Cardiac muscle cell (in vitro differentiated cells and primary cell): ENCODE measurements at regions not wholly inside any gene's neighbourhood (a gene's known extent, or its start where the extent isn't known, plus 50 kb on each side); places are given as distances from the start of the nearest gene placed in this dataset.

Experiments used
- DNase-seq, 2 donors: peaks; one replicate each; pipeline versions ENCODE4 v3.0.0 to v3.0.0-alpha.2; 2010 to 2017; ENCODE audit warnings: low read depth in 1 of 2, low spot score in 1 of 2
- H3K27ac ChIP-seq: fragments of 200-600 bp; sonication (generic); 2 replicates; pipeline ENCODE4 v1.5.1; 2016
- H3K27me3 ChIP-seq: fragments of 200-600 bp; sonication (generic); 2 replicates; pipeline ENCODE4 v1.6.0; 2016; ENCODE audit warnings: control low read depth
- H3K36me3 ChIP-seq: fragments of 200-600 bp; sonication (generic); 2 replicates; pipeline ENCODE4 v1.5.1; 2016; ENCODE audit warnings: control low read depth
- H3K4me1 ChIP-seq: fragments of 200-600 bp; sonication (generic); 2 replicates; pipeline ENCODE4 v1.8.1; 2017; ENCODE audit warnings: low read depth, mild to moderate bottlenecking, mixed run types
- H3K4me3 ChIP-seq: fragments of 200-600 bp; sonication (generic); 2 replicates; pipeline ENCODE4 v1.5.1; 2016; ENCODE audit warnings: mild to moderate bottlenecking
- H3K9me3 ChIP-seq: fragments of 200-600 bp; sonication (generic); 2 replicates; pipeline ENCODE4 v1.5.1; 2017; ENCODE audit warnings: low read depth, mild to moderate bottlenecking, control low read depth
- TF ChIP-seq, protein P1 (sequence below): IDR thresholded peaks from 2 replicates; pipeline ENCODE4 v1.5.1; 2012; ENCODE audit warnings: low read depth, mild to moderate bottlenecking, low read length

DNA sequence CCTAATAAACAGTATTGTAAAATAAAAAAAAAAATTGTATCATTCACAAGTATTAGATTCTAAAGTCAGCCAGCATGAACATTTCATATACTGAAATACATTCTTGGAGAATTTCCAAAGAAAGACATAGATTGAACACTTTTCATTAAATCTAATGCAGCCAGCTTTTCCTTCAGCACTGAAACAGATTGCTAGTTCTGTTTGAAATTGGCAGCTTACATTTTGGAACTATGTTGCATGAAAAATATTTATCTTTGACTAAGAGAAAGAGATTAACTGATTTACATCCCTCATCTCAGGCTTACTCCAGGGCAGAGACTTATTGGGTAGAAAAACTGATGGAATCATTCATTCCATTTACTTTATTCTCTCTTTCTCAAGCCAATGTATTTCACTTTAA lies 272.7 kb downstream of the PDHA2 start:
- no peaks in the 10 kb centered on the region for H3K36me3 ChIP-seq
- TF ChIP-seq, protein P1, sequence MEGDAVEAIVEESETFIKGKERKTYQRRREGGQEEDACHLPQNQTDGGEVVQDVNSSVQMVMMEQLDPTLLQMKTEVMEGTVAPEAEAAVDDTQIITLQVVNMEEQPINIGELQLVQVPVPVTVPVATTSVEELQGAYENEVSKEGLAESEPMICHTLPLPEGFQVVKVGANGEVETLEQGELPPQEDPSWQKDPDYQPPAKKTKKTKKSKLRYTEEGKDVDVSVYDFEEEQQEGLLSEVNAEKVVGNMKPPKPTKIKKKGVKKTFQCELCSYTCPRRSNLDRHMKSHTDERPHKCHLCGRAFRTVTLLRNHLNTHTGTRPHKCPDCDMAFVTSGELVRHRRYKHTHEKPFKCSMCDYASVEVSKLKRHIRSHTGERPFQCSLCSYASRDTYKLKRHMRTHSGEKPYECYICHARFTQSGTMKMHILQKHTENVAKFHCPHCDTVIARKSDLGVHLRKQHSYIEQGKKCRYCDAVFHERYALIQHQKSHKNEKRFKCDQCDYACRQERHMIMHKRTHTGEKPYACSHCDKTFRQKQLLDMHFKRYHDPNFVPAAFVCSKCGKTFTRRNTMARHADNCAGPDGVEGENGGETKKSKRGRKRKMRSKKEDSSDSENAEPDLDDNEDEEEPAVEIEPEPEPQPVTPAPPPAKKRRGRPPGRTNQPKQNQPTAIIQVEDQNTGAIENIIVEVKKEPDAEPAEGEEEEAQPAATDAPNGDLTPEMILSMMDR: no peak

DNA sequence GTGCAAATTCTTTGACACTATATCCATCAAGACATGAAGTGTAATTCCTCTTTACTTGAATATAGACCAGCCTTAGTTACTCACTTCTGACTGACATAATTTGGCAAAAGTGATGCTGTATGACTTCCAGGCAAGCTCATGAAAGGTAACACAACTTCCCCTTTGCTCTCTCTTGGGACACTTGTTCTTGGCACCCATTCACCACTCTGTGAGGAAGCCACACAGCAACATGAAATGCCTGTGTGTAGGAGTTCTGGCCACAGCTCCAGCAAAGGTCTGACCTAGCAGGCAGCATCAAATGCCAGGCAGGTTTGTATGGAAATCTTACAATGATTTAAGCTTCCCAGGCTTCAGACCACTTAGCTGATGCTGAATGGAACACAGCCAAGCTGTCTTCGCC lies 280.3 kb downstream of the PDHA2 start:
- Histone ChIP-seq H3K4me1 (no peaks in the 10 kb centered on the region), H3K9me3 (no peaks in the 10 kb centered on the region), H3K27ac (no peak overlapping the region), H3K4me3 (no peak overlapping the region), H3K27me3 (no peaks in the 10 kb centered on the region), H3K36me3 (no peaks in the 10 kb centered on the region)
- peak in 1 of 2 donors; percentile 47 for DNase-seq
- TF ChIP-seq, protein P1: no peak

More for the DNA sequence above, 272.7 kb downstream of the PDHA2 start:
- Histone ChIP-seq H3K4me3 (no peak overlapping the region), H3K27ac (no peak overlapping the region), H3K27me3 (no peaks in the 10 kb centered on the region), H3K4me1 (no peaks in the 10 kb centered on the region), H3K9me3 (no peaks in the 10 kb centered on the region)
- DNase-seq: no peak

DNA sequence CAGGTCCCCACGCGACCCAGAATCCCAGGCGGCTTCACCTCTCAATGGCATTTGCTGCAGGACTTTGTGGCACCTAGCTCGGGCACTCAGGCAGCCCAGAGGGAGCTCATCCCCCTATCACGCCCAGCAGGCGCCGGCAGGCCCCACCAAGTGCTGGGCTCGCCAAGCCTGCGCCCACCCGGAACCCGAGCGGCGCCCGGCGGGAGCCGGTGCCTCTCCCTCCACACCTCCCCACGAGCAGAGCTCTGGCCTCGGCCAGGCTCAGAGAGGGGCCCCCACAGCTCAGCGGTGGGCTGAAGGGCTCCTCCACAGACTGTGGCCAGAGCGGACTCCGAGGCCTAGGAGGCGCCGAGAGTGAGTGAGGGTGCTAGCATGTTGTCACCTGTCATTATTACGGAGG lies 286.3 kb downstream of the PDHA2 start:
- Histone ChIP-seq H3K36me3 (no peaks in the 10 kb centered on the region), H3K27me3 (no peaks in the 10 kb centered on the region)
- no peak for DNase-seq

DNA sequence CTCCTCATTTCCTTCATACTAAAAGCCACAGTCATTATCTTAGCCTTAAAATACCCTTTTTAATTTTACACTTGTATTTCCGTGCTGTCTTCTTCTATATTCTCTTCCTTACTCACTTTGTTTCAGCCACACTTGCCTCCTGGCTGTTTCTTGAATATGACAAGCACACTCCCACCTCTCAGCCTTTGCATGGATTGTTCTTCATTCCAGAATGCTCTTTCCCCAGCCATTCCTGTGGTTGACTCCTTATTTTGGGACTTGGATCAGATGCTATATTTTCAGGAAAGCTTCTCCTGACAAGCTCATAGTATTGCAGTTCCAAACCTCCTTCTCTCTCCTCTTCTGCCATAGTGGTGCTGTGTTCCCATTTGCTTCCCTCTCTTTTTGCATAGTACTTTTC lies 291.3 kb downstream of the PDHA2 start:
- Histone ChIP-seq H3K27ac (no peak overlapping the region), H3K9me3 (no peaks in the 10 kb centered on the region), H3K4me3 (no peak overlapping the region), H3K4me1 (no peaks in the 10 kb centered on the region), H3K36me3 (no peaks in the 10 kb centered on the region), H3K27me3 (no peaks in the 10 kb centered on the region)
- peak in 1 of 2 donors; percentile 50 for DNase-seq
- TF ChIP-seq, protein P1: no peak

More for the DNA sequence above, 286.3 kb downstream of the PDHA2 start:
- Histone ChIP-seq H3K4me1 (no peaks in the 10 kb centered on the region), H3K9me3 (no peaks in the 10 kb centered on the region), H3K4me3 (no peak overlapping the region), H3K27ac (no peak overlapping the region)
- TF ChIP-seq, protein P1: no peak

DNA sequence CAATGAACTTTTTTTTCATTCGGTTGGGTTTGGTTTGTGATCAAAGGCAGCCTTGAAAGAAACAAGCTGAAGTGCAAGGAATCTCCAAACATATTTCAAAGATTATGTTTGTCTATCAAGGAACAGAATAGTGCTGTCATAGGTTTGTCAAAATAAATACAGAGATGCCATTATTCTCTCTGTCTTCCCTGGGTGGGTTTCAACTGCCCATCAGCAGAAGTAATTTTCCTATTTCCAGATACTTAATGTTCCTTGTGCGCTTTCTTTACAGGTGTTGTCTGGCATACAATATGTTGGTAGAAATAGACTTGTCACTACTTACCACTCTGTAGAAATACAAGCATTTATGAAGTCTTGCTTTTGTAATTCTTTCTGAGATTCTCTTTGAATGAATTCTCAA lies 294.9 kb downstream of the PDHA2 start:
- H3K4me3 ChIP-seq: no peak overlapping the region
- no peak for DNase-seq
- TF ChIP-seq, protein P1: no peak
- no peaks in the 10 kb centered on the region for H3K27me3 ChIP-seq
- H3K4me1 ChIP-seq: no peaks in the 10 kb centered on the region
- H3K9me3 ChIP-seq: no peaks in the 10 kb centered on the region
- H3K36me3 ChIP-seq: no peaks in the 10 kb centered on the region
- H3K27ac ChIP-seq: no peak overlapping the region

DNA sequence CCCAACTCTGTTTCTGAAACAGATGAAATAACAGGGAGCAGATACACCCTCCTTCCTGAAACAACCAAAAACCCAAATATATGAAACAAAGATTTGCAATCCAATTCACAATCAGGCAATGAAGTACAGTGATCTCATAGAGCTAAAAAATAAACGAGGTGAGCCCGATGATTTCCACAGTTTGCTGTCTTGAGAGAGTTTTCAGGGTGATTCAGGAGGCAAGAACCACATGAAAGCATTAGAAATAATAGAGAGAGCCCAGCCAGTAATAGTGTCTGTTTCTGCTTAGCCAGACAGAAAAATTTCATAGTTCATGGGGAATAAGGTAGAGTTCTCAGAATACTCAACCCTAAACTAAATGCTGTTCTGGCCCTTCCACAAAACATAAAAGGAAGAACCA lies 296.2 kb downstream of the PDHA2 start:
- H3K36me3 ChIP-seq: no peaks in the 10 kb centered on the region
- DNase-seq: no peak
- no peak overlapping the region for H3K4me3 ChIP-seq

More for the DNA sequence above, 296.2 kb downstream of the PDHA2 start:
- no peaks in the 10 kb centered on the region for H3K4me1 ChIP-seq
- TF ChIP-seq, protein P1: no peak
- no peaks in the 10 kb centered on the region for H3K27me3 ChIP-seq
- no peak overlapping the region for H3K27ac ChIP-seq
- H3K9me3 ChIP-seq: no peaks in the 10 kb centered on the region
